ENCODE measurements at regions not wholly inside any gene's neighbourhood (a gene's known extent, or its start where the extent isn't known, plus 50 kb on each side); places are given as distances from the start of the nearest gene placed in this dataset.

DNA sequence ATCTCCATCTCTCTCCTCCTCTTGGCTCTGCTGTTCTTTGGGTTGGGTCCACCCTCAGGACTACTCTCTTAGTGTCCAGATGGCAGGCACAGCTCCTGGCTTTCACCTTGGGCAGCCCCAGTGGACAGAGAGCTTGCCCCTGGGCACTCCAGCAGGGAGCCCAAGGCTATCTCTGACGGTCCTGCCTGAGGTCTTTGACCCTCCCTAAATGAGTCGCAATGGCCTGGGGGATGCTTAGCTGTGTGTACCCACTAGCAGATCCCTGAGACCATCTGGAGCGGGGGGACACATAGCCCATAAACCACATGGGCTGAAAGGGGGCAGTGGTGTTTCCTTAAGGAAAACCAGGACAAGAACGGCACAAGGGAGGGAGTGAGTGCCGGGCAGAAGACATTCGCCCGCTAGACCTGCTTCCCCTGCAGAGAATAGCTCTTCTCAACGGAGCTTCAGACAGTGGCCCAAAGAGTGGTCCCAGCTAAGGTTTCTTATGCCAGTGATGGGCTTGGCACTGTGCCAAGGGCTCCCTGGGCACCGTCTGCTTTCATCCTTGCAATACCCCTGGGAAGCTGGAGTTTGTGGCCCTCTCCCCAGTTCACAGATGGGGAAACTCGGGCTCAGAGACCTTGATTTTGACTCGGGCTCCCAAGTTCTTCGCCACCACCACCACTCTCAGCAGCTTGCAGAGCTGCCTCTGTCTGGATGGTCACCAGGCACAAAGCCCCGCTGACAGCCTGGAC lies 53.9 kb upstream of the ANO1 start:
- Mint-ChIP-seq H3K4me1 (no peaks in the 10 kb centered on the region), H3K27ac (no peak overlapping the region), H3K27me3 (peaks cover 5% of the 10 kb centered on the region), H3K4me3 (no peak overlapping the region), H3K9me3 (peaks cover 0 to 2% (median 0%) of the 10 kb centered on the region in 3 donors), H3K36me3 (no peaks in the 10 kb centered on the region)

- Mint-ChIP-seq H3K4me1 (no peaks in the 10 kb centered on the region), H3K4me3 (no peak overlapping the region), H3K9me3 (peaks cover 0 to 2% (median 0%) of the 10 kb centered on the region in 3 donors), H3K27ac (no peak overlapping the region), H3K36me3 (no peaks in the 10 kb centered on the region), H3K27me3 (peaks cover 5% of the 10 kb centered on the region)
Measured at GRCh38 chr11:70024773-70025045, 53.4 kb upstream of the ANO1 start.

DNA sequence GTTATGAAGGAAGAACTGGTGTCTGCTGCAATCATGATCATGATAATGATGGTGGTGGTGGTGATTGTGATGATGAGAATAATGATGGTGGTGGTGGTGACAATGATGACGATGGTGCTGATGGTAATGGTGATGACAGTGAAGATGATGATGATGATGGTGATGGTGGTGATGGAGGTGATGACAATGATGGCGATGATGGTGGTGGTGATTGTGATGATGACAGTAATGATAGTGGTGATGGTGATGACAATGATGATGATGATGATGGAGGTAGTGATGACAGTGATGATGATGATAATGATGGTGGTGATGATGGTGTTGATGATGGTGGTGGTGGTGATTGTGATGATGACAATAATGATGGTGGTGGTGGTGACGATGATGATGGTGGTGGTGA lies 52.8 kb upstream of the ANO1 start:
- Mint-ChIP-seq H3K27ac (no peak overlapping the region), H3K4me3 (no peak overlapping the region), H3K36me3 (no peaks in the 10 kb centered on the region), H3K4me1 (no peaks in the 10 kb centered on the region), H3K9me3 (peaks cover 0 to 2% (median 0%) of the 10 kb centered on the region in 3 donors), H3K27me3 (peaks cover 5% of the 10 kb centered on the region)

DNA sequence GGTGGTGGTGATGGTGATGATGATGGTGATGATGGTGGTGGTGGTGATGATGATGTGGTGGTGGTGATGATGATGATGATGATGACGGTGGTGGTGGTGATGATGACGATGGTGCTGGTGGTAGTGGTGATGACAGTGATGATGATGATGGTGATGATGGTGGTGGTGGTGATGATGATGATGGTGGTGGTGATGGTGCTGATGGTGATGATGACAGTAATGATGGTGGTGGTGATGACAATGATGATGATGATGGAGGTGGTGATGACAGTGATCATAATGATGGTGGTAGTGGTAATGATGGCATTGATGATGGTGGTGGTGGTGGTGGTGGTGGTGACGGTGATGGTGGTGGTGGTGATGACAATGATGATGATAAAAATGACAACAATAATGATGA lies 52.1 kb upstream of the ANO1 start:
- Mint-ChIP-seq H3K27me3 (peaks cover 2% of the 10 kb centered on the region), H3K4me1 (no peaks in the 10 kb centered on the region), H3K27ac (no peak overlapping the region), H3K36me3 (no peaks in the 10 kb centered on the region), H3K4me3 (no peak overlapping the region), H3K9me3 (peaks cover 0 to 2% (median 0%) of the 10 kb centered on the region in 3 donors)

DNA sequence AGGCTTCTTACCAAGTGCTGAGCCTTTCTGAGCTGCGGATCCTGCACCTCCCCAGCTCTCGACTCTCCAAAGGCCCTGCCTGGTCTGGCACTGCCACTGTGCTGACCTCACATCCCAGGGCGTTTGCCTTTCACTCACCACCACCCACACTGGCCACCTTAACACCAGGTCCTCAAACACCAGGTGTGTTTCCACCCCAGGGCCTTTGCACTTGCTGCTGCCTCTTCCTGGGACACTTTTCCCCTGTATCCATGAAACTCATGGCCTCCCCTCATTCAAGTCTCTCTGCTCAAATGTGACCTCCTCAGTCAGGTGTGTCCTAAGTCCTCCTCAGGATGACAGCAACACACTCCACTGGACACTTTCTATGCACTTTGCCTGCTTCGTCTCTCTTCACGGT lies 51.4 kb upstream of the ANO1 start:
- Mint-ChIP-seq H3K36me3 (no peaks in the 10 kb centered on the region), H3K9me3 (peaks cover 0 to 2% (median 0%) of the 10 kb centered on the region in 3 donors), H3K4me1 (no peaks in the 10 kb centered on the region), H3K27me3 (no peaks in the 10 kb centered on the region), H3K4me3 (no peak overlapping the region), H3K27ac (no peak overlapping the region)

DNA sequence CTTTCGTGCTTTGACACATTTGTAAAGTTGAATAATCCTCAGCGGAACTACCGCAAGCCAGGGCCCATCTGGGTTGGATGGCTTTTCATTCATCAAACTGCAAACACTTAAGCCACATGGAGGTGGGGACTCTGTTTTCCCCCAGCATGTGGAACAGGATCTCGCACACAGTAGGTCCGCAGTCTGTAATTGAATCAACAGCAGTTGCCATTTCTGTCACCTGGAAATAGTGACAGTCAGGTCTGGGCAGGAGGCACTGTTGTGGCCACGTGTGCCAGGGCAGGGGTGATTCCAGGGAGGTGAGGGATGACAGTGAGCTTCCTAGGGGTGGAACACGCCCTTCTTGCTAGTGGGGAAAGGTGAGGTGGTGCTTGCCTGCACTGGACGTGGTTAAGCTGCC lies 50.7 kb upstream of the ANO1 start:
- Mint-ChIP-seq H3K4me3 (no peak overlapping the region), H3K9me3 (peaks cover 0 to 2% (median 0%) of the 10 kb centered on the region in 3 donors), H3K4me1 (no peaks in the 10 kb centered on the region), H3K27ac (no peak overlapping the region), H3K27me3 (no peaks in the 10 kb centered on the region), H3K36me3 (no peaks in the 10 kb centered on the region)

DNA sequence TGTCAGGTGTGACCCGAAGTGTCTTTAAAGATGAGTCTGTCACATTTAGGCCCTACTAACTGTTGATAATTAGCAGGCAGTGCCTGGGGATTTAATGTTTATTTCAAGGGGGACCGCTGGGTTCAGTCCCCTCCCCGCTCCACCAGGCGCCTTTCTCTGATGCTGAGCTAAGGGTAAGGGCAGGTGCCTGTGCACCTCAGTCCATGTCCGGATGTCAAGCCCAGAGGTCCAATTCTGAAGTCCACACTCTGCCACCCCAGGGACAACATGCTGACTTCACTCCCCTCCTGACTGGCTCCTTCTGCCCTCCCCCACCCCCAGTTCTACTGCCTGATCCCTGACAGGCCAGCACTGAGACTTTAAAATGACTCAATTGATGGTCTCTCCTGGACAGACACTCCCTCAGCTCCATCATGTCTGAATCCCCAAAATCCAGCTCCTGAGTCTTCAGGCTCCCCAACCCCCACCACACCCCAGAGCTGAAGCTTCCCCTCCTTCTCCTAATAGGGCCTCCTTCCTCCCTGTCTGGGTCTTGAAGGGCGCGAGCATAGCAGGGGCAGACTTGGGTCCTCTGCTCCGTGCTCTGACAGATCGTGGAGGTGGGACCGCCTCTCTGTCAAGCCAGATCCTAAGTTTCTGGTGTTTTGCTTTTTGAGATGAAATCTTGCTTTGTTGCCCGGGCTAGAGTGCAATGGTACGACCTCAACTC lies 49.8 kb upstream of the ANO1 start:
- H3K27ac Mint-ChIP-seq, result no peak overlapping the region
- H3K4me3 Mint-ChIP-seq, result no peak overlapping the region
- H3K4me1 Mint-ChIP-seq, result no peaks in the 10 kb centered on the region
- H3K36me3 Mint-ChIP-seq, result no peaks in the 10 kb centered on the region
- H3K9me3 Mint-ChIP-seq, result peaks cover 0 to 2% (median 2%) of the 10 kb centered on the region in 3 donors
- peaks cover 3% of the 10 kb centered on the region for H3K27me3 Mint-ChIP-seq

All from IgD-negative memory B cell (primary cell).